NCI-H128 (cell line): ENCODE measurements at regions not wholly inside any gene's neighbourhood (a gene's known extent, or its start where the extent isn't known, plus 50 kb on each side); places are given as distances from the start of the nearest gene placed in this dataset.
"Not testable (repeated sequence)": the region's sequence is repeated elsewhere in the genome, so short reads cannot be mapped to it uniquely, and the experiment has no call there.

Experiments
- DNase-seq: peaks from one replicate; lab custom pipeline; 2025; ENCODE audit not compliant: unreplicated experiment; lab: John Stamatoyannopoulos, UW

DNA sequence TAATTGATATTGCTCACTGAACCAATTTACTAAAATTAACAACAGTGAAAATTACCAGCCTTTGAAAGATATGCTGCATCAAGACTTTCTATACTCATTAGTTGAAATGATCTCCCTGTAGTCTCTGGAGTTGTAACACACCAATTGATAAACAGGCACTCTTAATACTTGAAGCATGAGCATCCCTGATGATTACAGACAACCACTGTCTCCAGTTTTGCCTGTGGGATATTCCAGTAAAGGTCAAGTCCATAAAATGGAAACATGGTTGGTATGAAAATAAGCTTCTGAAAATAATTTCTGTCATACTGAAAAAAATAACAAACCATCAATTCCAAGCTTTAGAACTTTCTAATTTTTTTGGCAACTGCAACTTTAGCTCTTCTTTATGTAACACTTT, 405.8 kb downstream of the SPRY2 start:
- DNase-seq, result no peak

- no peak for DNase-seq
These were observed 407.5 kb downstream of the SPRY2 start for GRCh38 chr13:79933389-79933788.

DNA sequence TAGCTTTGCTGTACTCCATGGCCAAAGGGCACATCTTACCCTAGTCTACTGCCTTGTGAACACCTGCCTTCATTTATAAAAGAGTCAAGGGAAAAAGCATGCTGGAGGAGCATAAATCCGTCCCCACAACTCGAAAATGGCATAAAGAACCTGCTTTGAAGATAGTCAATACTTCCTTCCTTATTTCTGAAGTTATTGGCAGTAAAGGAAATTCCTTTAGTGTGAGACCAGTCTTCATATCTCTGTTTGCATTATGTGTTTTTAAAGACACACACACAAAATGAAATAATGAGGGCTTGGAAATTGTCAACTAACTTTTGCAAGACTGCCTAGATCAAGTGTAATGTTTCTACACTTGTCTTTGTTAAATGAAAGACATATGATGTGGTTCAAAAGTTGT, 408.4 kb downstream of the SPRY2 start:
- DNase-seq, result no peak

- not testable (repeated sequence) for DNase-seq
These were observed 416.9 kb downstream of the SPRY2 start for GRCh38 chr13:79923973-79924556.

DNA sequence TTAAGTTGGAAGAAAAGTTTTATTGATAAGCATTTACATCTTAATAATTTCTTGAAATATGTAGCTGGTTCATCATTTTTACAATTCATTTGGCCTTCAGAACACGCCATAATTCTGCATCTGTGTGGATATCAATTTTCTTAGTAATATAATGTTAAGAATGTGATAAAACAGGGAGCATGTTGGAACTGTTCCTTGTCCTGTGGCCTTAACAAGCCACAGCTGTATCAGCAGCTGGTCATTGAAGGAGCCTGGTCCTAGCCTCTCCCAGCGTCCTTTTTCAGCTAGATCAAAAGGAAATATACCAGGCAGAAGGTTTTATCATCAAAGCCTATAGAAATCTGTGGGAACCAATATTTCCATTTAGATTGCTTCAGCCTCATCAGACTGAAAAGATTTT, 421.8 kb downstream of the SPRY2 start:
- DNase-seq, result no peak

GRCh38 chr13:79918620-79919019, 422.3 kb downstream of the SPRY2 start:
- no peak for DNase-seq

DNA sequence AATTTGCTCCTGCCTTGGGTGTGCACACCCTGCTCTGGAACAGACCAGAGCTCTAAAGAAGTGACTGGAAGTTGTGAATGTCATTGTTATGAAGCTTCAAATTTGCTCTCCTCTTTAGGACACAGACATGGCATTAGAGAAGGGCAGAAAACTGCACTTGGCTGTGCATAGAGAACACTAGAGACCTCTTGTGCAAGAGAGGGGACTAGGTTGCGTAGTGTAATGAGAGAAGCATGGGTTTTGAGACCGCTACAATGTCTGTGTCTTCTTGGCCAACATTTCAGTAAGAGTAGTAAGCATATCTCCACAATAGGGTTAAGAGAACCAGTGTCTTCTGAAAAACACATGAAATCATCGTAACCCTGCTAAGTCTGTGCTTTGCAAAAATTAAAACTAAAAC, 423.3 kb downstream of the SPRY2 start:
- no peak for DNase-seq

DNA sequence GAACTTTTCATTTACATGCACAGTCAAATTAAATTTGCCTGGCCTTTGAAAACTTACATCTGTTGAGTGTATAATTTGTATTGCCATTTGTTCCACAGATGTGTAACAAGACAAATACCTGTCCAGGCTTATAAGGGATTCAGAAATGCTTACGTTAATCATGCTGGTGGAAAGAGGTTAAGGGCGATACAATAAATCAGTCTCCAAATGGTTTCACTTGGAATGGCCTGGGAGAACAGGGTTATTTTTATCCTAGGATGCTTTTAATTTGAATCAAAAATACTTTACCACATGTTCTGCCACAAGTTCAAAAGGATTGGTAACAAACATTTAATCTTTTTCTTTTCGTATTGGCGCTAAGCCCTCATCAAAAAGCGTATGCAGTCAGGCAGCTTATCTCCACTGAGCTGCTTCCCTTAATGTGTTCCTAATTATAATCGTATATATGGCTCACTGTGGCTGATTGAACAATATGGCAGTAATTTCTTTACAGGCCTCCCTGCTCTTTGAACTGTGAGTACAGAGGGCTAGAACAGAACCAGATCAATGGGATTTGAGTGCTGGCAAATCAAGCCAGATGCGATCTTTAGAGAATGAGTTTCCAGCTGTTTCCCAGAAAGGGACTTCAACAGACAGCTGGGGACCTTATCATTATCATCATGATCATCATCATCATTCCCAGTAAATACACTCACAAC, 425.7 kb downstream of the SPRY2 start:
- DNase-seq, result no peak

DNA sequence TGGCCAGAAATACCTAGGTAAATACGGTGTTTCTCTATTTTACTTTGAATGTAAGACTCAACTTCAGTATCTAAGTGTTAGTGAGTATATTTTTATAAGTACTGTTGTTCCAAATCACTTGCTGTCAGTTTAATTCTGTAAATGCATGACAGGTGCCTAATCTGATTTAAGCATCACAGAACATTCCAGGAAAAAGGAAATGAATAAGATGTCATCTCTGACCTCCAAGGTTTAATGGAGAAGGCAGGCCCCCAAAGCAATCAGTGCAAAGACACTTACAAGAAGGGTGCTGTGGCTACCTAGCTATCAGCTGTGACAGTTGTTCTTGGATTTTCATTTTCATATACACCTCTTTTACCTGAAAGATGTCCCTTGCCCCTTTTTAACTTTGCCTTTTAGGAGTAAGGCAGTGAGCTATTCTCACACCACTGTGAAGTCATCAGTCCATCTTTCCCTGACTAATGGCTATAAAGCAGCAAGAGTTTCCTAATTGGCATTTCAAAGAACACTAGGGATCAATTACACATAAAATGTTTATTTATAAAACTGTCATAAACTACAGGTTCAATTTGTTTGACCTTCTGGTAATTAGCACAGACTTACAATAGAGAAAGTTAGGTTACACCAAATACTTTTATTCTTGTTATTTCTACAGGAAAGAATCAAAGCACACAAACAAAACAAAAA, 427.6 kb downstream of the SPRY2 start:
- DNase-seq, result no peak

- no peak for DNase-seq
These were observed 428.5 kb downstream of the SPRY2 start for GRCh38 chr13:79912403-79912802.

DNA sequence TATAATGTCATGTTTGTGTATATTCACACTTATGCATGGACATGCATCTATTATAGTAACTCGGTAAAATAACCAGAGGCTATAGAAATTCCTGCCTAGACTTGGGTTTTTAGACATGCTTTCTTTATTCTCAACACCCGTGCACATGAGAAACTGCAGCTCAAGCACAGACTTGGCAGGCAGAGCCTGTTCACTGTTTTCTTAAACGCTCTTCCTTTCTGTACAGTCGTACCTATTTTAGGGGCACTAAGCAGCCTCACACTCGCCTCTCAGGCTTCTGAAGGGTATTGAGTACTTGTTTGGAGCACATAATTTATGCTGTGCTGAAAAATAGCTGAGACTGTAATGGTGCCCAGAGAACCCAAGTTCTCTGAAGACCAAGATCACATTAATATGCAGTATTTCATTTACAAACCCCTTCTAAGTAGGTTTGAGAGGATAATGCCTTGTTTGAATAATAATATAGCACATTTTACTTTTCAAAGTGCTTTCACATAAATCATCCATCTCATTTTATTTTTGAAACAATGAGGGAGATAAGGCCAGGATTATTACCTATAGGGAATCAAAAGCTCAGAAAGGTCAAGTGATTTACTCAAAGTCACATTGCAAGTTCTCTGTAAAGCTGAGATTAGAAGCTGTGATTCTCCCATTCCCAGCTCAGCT, 429.9 kb downstream of the SPRY2 start:
- DNase-seq, result no peak

DNA sequence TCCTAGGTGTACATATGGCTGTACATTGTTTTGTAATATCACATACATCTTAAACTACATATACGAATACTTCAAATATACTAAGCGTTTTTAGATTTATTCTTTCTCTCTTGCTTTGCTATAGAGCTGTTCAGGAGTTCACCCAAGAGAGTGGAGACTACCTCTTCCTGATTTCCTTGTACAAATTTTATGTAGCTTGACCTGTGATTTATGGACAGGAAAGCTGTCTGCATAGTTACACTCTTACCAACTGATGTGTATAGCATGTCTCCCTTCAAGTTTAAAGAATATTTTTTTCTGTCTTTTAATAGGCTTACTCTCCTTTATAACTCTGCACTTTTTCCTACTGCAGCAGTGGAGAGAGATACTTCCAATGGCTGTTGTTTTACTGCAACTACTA, 428.7 kb downstream of the NDFIP2 start:
- DNase-seq, result no peak

DNA sequence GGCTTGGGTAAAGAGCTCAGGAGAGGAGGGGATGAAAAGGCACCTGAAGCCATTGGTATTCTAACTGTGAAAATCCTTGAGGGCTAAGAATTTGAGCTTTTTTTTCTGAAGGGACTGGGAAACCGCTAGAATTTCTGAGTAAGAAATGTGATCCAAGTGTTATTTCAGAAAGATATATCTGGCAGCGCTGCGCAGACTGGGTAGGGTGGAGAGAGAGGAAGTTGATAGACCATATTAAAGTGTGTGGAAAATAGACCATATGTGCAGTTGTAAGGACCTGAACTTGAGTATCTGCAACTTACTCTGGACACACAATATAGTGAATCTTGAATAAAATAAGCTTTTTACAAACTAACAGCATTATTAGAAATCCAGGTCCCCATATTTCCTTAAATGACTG, 427.4 kb downstream of the NDFIP2 start:
- DNase-seq, result no peak

DNA sequence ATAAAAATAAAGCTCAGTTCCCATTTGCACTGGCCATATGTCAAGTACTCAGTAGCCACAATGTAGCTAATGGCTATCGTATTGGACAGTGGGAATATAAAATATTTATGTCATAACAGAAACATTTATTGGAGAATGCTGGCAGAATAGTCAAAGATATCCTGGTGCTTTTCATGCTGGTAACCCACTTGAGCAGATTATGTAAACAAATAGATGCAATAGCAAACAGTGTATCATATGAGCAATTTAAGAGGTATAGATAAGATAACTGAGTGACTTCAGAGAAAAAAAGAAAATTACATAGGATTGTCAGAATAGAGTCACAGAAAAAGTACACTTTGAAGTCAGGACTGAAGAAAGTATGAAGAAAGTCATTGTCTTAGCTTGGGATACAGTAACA, 426.6 kb downstream of the NDFIP2 start:
- DNase-seq, result no peak

GRCh38 chr13:79906345-79906744, 425.4 kb downstream of the NDFIP2 start:
- DNase-seq, result no peak

DNA sequence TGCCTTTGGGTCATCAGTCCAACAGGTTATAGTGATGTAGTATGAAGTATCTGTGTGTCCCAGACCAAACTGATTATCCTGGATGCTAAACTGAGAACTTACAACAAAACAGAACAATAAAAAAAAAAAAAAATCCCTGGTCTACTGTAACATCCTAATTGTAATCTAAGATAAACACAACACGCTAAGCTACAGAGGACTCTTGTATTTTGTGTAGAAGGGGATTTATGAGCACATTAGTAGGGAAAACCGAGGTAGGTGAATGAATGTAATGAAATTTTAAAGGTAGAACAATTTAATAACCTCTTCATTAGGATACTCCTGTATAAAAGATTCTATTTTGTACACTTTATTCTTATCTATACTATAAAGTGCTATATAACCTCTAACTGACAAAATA, 424.1 kb downstream of the NDFIP2 start:
- DNase-seq, result no peak

DNA sequence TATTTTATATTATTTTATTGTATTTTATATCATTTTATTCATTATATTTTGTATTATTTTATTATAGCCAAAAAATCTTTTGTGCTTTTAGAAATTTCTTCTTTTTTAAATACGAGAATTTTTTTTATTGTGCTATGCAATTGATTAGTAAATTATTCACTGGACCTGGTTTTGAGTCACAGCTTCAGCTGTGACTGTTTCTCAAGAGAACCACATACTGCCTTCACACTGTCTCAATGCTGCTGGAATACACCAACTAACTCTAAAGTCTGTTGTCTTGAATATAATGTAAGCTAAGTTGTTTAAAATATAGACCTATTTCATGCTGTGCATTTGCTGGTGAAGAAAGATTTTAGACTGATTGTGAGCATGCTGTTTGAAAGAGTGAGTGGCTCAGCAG, 423.6 kb downstream of the NDFIP2 start:
- DNase-seq, result no peak

GRCh38 chr13:79901336-79901735, 420.4 kb downstream of the NDFIP2 start:
- no peak for DNase-seq

DNA sequence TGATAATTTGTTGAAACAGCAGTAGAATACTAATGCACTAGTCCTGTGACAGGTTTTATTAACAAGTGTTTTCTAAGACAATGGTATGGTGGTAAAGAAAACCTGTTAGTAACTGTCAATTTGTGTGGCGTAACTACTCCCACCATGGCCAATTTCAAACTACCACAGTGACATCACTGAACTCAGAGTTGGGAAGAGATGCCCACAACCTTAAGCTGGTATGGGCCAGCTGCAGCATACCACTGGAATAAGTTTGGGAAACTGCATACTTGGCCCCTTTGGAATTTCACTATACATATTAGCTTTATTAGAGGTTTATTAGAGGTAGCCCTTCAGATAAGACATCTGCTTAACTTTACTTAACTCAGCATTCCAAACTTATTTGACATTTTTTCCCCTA, 419.4 kb downstream of the NDFIP2 start:
- DNase-seq, result no peak

DNA sequence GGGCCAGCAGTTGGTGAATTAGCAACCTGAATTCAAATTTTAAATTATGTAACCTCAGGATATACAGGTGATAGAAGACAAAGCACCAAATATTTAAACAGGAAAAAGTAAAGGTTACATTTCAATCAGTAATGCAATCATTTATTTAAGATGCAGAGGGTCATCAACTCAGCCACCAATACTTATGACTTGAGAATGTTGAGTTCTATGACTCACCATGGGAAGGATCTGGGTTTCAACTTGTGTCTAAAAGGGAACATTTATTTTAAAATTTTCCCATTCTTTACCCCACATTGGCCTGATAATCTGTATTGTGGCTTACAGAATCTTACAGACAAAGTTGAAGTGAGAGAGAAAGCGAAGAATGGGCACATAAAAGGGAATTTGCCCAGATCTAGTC, 418.0 kb downstream of the NDFIP2 start:
- DNase-seq, result no peak

GRCh38 chr13:79898202-79898826, 417.4 kb downstream of the NDFIP2 start:
- no peak for DNase-seq

- DNase-seq, result no peak
These were observed 415.9 kb downstream of the NDFIP2 start for GRCh38 chr13:79896851-79897250.
